Daoy (cell line): ENCODE measurements at regions not wholly inside any gene's neighbourhood (a gene's known extent, or its start where the extent isn't known, plus 50 kb on each side); places are given as distances from the start of the nearest gene placed in this dataset.
"Not testable (repeated sequence)": the region's sequence is repeated elsewhere in the genome, so short reads cannot be mapped to it uniquely, and the experiment has no call there.

Experiments used
- DNase-seq: peaks from one replicate; pipeline ENCODE4 v3.0.0-alpha.2; 2015; ENCODE audit warnings: low read depth

DNA sequence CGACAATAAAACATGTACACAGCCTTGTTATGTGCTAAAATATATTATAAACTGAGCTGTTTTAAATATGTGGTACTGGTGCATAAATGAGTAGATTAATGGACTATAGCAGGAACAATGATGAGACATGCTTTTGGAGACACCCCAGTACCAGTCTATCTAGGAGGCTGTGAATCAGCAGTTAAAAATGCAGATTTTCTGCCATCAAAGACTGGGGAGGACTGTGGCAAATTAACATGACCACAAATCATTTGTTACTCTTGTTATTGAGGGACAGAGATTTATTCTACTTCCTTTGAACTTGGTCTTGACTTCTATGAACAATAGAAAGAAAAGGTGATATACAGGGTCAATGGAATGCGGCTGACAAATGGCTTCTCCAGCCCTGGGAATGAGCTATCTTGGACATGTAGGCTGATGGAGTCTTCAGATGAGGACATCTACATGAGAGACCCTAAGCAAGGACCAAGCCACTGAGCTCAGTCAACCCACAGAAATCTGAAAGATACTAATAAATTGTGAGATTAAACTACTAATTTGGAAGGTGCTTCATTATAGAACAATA is 551.7 kb upstream of the GJE1 start:
- DNase-seq: peak; percentile 47

DNA sequence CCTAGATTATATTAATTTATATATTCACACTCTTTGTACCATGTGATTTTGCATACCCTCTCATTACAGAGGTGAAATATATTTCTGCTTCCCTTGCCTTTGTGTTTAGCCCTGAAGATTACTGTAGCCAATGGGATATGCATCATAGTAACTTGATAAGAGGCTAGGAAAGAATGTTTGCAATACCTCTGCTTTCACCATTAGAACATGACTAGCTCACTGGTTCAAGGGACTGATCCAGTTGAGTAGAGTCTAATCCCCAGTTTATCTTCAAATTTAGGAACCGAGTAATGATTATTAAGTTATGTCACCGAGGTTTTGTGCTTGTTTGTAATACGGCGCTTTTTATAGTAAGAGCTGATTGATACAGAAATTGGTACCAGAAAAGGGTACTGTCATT is 552.6 kb upstream of the GJE1 start:
- no peak for DNase-seq

DNA sequence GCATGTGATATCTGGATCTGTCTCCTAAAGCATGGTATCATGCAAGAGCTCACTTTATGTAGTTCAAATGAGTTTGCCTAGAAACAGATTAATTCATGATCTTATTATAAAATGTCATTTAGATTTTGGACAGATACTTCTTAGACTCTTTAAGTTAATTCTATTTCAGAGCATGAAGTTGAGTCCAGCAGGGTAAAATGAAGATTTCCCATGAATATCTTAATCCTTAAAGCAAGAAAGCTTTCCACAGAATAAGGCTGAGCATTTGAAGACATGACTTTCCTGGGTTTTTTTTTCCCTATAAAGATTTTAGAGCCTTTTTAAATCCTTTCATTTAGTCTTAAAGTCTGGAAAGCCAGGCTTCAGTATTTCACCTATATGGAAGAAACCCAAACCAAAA is 556.0 kb upstream of the GJE1 start:
- DNase-seq: no peak

DNA sequence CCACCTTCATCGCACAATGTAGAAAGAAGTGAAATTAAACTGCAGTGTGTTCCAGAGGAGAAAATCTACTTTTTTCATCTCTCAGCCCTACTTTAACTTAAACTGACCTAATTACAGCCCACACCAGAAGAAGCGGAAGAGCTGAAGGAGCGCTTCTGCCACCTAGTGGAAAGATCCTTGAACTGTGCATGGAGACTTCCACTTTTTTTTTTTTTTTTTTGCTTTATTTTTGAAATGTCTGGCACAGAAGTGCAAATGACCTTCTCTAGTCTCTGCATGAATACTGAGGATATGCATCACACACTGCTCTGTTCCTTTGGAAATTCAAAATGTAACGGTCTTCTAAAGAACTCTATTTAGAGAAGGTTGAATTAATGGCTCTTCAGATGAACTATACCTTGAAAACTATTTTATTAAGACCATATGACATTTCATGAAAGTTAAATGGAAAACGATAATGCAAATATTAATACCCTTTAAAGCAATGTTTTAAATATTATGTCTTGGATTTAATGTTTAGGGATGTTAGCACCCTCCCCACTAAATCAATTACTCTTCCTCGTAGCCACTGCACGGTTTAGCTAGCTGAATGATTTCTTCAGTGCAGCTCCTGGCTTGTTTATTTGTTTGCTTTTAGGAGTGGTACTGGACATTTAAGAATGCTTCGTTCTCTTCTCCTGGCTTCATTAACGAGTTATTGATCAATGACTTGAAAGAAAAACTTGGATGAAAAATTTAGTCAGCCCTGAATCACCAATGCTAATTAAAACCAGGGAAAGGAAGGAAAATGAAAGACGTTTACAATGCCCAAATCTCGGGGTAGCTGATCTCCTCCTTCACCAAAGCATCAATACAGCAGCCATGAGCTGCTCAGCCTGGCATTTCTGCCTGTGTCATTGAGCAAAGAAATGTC is 569.6 kb upstream of the GJE1 start:
- DNase-seq: peak; percentile 78

DNA sequence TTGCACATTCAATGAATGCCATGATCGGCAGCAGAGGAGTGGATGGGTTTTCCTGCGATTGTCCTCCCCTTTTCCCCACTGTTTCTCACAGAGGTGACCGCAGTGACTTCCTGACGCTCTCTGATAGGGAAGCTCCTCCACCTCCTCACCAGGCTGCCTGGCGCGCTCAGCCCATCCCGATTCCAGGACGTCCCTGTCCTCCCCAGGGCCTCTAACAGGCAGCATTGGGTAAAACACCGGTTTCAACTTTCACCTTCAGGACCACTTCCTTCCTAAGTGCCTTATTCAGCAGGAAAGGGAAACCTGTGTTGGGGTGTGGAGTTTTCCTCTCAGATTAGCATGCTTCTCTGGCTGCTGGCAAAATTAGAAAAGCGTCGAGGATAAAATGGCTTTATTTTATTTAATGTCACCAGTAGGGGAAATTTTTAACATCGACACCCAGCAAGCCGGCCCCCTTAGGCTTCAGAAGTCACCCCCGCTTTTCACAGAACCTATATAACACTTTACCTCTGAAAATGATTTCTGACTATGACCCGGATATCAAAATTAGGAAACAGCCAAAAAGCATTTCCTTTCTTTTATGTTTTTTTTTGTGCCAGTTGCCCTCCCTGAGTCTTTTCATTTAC is 570.4 kb upstream of the GJE1 start:
- peak; percentile 17 for DNase-seq

DNA sequence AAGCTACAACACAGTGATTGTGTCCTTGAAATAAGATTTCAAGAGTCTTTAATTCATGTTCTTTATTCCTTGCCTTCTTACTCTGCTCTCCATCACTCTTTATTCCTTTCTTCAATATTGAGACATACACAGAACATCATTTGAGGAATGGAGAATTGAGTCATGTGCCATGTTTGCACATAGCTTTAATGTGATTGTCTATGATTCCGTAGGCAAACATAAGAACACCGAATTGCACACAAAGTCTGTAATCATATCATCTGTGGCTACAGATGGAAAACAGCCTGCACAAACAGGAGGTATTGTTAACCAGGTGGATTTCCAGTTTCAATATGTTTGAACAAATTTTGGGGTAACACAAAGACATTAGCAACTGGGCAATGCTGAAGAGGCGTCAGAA is 571.6 kb upstream of the GJE1 start:
- no peak for DNase-seq

DNA sequence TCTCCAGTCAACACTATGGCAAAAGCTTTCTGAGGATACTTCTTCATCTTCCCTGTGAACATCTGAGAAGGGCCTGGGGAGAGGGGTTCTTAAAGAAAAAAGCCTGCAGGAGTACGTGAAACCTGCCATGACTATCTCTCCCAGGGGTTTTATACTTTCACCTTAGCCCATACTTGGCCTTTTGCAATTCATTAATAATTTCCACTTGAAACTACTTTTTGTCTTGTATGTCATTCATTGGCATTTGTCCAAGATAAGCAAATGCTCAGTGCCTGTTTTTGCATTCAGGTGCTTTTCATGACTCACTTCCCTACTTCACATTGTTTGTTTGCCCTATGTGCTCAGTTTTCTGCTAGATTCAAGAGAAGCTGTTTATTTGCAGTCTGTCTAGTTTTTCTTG is 580.3 kb upstream of the GJE1 start:
- peak; percentile 79 for DNase-seq

DNA sequence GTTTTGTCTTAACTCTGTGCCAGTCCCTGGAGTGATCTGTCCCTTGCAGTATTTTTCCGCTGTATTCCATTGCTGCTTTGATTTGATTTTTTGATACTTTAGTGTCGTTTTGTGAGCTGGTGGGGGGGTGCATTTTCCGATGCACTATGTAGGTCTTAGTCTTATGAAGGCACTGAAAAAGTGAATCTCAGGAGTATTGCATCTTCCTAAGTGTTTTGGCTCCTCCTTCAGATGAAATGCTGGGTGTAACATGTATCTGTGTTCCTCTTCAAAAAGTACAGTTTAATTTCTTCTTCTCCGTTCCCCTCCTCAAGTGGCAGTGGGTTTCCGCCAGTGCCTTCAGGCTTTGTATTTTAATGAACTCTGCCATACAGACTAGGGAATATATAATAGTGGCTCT is 580.7 kb upstream of the GJE1 start:
- DNase-seq: no peak

DNA sequence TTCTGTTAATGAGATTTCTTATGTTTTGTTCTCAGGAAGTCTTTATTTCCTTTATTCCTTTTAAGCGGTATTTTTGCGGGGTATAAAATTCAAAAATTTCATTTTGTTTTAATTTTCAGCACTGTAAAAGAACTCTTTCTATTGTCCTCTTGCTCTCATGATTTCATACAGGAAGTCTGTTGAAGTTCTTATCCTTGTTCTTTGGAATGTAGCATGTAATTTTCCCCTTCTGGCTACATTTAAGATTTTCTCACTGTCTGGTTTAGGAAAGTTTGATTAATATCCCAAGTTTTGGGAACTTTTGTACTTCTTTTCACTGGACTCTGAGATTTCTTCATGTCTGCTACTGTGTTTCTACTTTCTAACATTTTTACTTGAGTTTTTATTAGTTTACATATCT is 581.4 kb upstream of the GJE1 start:
- no peak for DNase-seq

DNA sequence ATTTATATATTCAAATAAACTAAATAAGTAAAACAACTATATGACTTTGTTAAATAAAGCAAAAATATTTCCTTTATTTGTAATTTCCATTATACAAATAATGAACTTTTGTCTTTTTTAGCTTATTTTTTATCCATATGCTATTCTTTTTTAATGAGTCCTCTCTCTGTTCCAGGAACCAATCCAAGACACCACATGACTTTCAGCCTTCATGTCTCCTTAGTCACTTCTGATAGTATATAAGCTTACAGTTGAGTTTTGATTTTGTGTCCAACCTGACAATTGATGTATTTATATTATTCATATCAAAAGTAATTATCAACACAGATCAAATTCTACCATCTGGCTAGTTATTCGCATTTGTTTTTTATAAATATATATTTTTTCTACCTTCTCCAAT is 582.3 kb upstream of the GJE1 start:
- DNase-seq: no peak

DNA sequence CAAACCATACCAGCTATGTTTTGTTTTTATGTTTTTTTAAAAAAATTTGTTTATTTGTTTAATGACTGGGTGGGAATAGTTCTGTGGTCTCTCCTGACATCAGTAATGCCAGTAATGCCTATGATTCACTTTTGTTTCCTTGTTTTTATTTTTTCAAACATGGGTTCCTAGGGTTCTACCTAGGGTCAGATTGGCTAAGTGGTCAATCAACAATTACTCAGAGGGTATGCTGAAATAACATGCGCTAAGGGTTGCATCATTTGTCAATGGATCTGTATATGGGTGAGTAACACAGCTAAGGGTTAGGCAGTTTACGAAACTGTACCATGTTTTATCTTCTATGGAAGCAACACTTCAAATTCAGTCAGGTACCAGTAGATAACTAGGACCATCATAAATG is 583.8 kb upstream of the GJE1 start:
- DNase-seq: peak; percentile 9

DNA sequence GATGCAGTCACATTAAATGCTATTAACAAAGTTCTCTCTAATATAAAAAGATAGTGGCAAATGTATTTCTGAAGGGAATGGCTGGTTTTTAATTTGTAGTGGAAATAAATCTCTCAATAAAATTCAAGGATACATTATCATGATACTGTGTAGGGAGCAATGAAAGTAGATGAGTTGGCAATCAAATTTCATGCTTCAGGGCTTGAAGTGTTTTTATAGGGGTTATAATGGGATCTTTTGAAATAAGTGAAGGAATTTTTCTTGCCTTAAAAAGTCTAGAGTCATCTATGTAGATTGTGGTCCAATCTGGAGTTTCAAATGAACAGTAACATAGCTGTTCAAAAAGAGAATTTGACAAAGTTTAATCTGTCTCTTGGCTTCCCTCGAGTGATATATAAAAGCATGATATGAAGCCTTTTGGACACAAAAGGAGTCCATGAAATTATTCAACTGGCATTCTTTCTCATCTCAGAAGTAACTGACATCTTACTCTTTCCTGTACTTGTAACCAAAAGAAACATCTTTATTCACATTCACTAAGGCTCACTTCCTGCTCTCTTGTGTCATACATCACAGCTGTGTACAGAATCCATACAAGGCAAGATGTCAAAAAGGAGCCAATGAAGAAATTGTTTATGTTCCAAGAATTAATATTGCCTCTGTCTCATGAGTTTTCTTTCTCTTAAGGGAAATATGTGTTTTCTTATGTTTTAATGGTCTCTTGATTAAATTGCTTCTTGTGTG is 591.0 kb upstream of the GJE1 start:
- DNase-seq: no peak

DNA sequence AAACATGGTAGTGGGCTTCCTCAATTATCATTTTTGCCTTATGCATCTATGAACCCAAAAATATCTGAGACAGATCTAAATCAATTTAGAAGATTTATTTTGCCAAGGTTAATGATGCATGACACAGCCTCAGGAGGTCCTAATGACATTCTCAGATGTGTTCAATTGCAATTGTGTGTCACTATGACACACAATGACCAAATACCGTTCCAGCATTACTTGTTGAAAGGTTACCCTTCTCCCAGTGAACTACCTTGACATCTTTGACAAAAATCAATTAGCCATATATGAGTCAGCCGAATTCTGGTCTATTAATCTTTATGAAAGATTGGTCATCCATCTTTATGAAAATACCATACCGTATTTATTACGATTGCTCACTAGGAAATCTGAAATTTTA is 592.5 kb upstream of the GJE1 start:
- DNase-seq: peak; percentile 23

DNA sequence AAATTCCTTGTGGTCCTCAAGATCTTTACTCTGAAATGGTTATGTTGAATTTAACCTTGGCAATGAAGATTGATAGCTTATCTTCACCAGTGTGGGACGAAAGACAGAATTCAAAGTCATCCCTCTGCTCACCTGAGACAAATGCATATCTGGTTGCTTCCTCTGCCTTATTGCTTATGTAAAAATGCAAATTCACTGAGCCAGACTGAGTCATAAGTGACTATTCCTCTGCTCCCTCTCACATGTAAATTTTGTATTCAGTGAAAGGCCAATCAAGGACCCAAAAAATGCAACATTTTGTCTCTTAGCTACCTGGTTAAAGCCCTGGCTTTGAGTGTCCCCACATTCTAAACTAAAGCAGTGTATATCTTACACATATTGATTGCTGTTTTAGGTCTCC is 593.1 kb upstream of the GJE1 start:
- DNase-seq: no peak

DNA sequence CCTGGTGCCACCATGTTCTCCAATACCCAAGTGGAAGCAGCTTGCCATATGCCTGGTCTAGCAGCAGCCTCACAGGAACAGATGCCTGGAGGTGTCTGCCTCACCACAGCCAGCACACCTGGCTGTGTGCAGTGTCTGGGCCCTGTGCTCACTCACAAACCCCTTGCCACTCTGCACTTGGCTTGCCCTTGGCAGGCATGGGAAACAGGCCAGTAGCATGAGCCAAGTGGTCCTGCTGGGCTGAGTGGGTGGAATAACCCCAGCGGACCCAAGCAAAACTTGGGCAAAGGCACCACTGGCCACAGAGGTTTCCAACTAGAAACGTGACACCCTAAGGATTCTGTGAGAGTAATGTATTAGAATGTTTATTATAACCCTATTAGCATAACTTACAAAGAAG is 600.5 kb upstream of the GJE1 start:
- DNase-seq: no peak

DNA sequence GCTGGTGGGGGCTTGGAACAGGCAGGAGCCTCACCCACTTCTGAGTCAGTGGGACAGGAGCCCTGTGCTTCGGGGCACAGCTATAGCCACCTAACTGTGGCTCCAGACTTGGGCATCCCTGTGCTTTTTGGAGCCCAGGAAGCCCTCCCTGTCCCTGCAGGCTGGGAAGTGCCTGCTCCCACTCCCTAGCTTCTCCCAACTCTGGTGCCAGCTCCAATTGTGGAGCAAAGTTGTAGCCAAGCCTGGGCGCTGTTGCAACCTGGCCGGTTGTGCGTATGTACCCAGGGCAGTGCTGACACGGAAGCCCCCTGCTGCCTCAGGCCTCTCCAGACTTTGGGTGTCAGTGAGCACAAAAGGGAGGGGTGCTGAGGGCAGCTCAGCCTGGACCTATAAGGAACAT is 601.7 kb upstream of the GJE1 start:
- no peak for DNase-seq

DNA sequence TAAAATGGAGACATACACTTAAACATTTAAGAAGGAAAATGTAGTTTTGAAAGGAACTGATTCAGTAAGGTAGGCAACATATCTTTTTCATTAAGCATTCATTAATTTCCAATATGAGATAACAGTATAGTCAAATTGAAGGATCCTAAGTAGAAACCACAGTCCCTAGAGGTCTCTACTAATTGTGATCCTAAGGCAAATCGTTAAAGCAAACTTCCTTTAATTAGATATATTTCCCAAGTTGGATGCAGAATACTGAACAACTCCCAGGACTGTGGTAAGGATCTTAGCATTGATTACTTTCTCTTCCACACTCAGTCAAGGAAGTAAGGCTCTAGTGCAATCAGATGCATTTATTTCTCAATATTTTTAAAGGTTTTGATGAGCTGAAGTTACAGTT is 604.1 kb upstream of the GJE1 start:
- DNase-seq: no peak

DNA sequence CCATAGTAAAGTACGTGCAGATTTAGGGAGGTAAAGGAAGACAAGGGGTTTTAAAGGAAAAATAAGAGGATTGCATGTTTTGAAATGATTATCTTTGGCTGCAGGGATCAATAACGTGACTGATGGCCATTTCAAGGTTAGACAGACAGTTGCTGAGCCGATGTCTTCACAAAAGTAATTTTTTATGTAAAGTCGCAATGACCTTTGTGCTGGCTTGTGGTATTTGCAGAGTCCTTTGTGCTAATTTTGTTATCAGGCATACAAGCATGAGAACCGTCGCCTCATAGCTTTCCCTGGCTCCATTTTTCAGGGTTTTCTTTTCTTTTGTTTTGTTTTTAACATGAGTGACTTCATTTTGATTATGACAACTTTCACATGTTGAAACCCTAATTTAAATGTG is 605.7 kb upstream of the GJE1 start:
- DNase-seq: no peak

DNA sequence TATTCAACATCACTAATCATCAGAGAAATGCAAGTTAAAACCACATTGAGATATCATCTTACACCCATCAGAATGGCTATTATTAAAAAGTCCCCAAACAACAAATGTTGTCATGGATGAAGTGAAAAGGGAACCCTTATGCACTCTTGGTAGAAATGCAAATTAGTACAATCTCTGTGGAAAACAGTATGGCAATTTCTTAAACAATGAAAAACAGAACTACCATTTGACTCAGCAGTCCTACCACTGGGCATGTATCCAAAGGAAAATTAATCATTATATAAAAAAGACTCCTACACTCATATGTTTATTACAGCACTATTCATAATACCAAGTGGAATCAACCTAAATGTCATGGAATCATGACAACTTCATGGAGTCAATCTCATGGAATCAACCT is 611.3 kb upstream of the GJE1 start:
- no peak for DNase-seq

DNA sequence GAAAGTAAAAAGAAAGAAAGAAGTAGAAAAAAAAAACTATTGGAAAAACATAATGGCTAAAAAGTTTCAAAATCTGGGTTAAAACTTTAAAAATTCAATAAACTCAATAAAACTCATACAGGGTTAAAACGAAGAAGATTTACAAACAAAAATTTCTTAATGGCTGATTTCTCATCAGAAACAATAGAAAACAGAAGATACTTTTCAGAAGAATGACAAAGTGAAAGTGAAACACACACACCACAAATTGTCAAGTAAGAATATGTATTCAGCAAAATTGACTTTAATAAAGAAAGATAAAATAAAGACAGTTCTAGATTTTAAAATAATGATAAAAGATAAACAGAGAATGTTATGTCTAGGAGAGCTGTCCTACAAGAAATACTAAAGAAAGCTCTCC is 618.9 kb upstream of the GJE1 start:
- no peak for DNase-seq

DNA sequence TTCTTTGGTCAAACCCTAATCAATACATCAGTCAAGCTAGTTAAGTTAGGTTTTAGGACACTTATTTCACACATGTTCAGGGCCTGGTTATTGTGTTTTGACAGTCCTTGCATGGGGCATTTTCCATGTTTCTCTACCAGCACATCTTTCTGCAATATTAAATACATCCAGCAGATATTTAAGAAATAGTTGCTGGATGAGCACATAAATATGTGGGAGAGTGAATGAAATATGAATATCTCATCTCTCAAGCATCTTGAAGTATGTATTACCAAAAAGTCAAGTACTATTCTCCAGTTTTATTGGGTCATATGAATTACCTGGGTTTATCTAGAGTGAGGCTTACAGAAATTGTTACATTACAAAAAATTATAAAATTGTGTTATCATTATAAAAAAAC is 621.9 kb upstream of the GJE1 start:
- no peak for DNase-seq

DNA sequence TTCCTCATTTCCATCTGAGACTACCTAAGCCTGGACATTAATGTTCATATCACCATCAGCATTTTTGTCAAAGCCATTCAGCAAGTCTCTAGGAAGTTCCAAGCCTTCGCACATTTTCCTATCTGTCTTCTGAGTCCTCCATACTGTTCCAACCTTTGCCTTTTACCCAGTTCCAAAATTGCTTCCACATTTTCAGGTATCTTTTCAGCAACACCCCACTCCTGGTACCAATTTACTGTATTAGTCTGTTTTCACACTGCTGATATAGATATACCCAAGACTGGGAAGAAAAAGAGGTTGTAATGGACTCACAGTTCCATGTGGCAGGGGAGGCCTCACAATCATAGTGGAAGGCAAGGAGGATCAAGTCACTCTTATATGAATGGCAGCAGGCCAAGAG is 626.7 kb upstream of the GJE1 start:
- not testable (repeated sequence) for DNase-seq

DNA sequence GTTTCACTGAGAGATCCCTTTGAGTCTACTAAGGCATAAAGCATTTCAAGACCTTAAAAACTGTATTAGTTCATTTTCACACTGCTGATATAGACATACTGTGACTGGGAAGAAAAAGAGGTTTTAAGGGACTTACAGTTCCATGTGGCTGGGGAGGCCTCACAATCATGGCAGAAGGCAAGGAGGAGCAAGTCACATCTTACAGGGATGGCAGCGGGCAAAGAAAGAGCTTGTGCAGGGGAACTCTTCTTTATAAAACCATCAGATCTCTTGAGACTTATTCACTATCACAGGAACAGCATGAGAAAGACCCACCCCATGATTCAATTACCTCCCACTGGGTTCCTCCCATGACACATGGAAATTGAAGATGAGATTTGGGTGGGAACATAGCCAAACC is 628.4 kb upstream of the GJE1 start:
- not testable (repeated sequence) for DNase-seq
